ENCODE measurements at regions not wholly inside any gene's neighbourhood (a gene's known extent, or its start where the extent isn't known, plus 50 kb on each side); places are given as distances from the start of the nearest gene placed in this dataset.

GRCh38 chr6:71420693-71421328 is 132.2 kb downstream of the OGFRL1 start:
- Histone ChIP-seq H3K9ac (ENCODE audit: low read depth in 1 of 2, low read length in 2 of 2) (peak overlapping the region; percentile 47 to 75), H3K27me3 (ENCODE audit: control insufficient read depth in 4 of 4, insufficient read depth in 4 of 4, low read length in 3 of 4) (no peaks in the 10 kb centered on the region), H3K4me3 (ENCODE audit: low read depth in 1 of 3, low read length in 3 of 3) (peak overlapping the region; percentile 84 to 97 (median 95)), H3K27ac (ENCODE audit: low read depth in 1 of 2, low read length in 2 of 2) (peak overlapping the region; percentile 93 to 95), H3K36me3 (ENCODE audit: control insufficient read depth in 4 of 4, insufficient read depth in 3 of 4, low read depth in 1 of 4, low read length in 3 of 4) (peaks cover 0 to 6% (median 4%) of the 10 kb centered on the region in 4 donors), H3K9me3 (ENCODE audit: control insufficient read depth in 4 of 4, low read length in 3 of 4) (no peaks in the 10 kb centered on the region), H3K4me1 (ENCODE audit: control insufficient read depth in 4 of 4, insufficient read depth in 4 of 4, low read length in 3 of 4) (peaks cover 0 to 23% (median 11%) of the 10 kb centered on the region in 4 donors)
- TF ChIP-seq REST (IDR thresholded peaks at IDR 0.05) (peak; percentile 56), SP1 (IDR thresholded peaks at IDR 0.05) (peak; percentile 85), HNF4G (IDR thresholded peaks at IDR 0.05) (no peak), RXRA (IDR thresholded peaks at IDR 0.05) (peak in 1 of 2 donors; percentile 3), HNF4A (conservative IDR thresholded peaks at IDR 0.05) (peak in 1 of 2 donors; percentile 27), TAF1 (conservative IDR thresholded peaks at IDR 0.05) (peak; percentile 63), FOXA2 (IDR thresholded peaks at IDR 0.05) (no peak), NR2F2 (IDR thresholded peaks at IDR 0.05) (peak; percentile 21), RAD21 (IDR thresholded peaks at IDR 0.05) (peak; percentile 22 to 46), YY1 (IDR thresholded peaks at IDR 0.05) (no peak), CTCF (IDR thresholded peaks at IDR 0.05; ENCODE audit: low read depth, low read length, missing input control) (no peak), JUND (IDR thresholded peaks at IDR 0.05) (no peak)
- TF ChIP-seq, protein P1, sequence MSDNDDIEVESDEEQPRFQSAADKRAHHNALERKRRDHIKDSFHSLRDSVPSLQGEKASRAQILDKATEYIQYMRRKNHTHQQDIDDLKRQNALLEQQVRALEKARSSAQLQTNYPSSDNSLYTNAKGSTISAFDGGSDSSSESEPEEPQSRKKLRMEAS (IDR thresholded peaks at IDR 0.05) = peak; percentile 14
- peak; percentile 81 for DNase-seq (ENCODE audit: low spot score)
- 6% methylated on average over 46 of the region's 46 CpGs for WGBS

DNA sequence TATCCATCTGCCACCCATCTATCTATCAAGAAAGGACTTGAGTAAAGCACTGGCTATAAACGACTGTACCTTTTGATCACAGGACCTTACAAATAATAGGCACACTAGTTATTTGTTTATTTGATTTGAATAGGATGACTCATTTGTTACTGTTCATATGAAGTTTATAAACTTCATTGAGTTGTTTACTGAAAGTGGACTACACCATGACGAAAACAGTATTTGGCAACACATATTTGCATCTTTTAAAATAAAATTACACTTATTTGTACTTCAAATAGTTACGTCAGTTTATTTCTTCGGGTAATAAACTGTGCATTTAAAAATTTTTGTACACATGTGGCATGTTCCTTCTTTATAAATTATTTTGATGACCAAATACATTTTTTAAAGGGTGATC is 133.0 kb downstream of the OGFRL1 start:
- Histone ChIP-seq H3K27me3 (ENCODE audit: control insufficient read depth in 4 of 4, insufficient read depth in 4 of 4, low read length in 3 of 4) (no peaks in the 10 kb centered on the region), H3K36me3 (ENCODE audit: control insufficient read depth in 4 of 4, insufficient read depth in 3 of 4, low read depth in 1 of 4, low read length in 3 of 4) (no peaks in the 10 kb centered on the region), H3K4me3 (ENCODE audit: low read depth in 1 of 3, low read length in 3 of 3) (no peak overlapping the region), H3K4me1 (ENCODE audit: control insufficient read depth in 4 of 4, insufficient read depth in 4 of 4, low read length in 3 of 4) (peaks cover 0 to 23% (median 11%) of the 10 kb centered on the region in 4 donors), H3K9me3 (ENCODE audit: control insufficient read depth in 4 of 4, low read length in 3 of 4) (no peaks in the 10 kb centered on the region), H3K27ac (ENCODE audit: low read depth in 1 of 2, low read length in 2 of 2) (no peak overlapping the region), H3K9ac (ENCODE audit: low read depth in 1 of 2, low read length in 2 of 2) (no peak overlapping the region)
- 87% methylated on average over 4 of the region's 4 CpGs for WGBS
- DNase-seq (ENCODE audit: low spot score) = no peak
- TF ChIP-seq JUND (IDR thresholded peaks at IDR 0.05) (no peak), HNF4A (conservative IDR thresholded peaks at IDR 0.05) (no peak), CTCF (IDR thresholded peaks at IDR 0.05; ENCODE audit: low read depth, low read length, missing input control) (no peak), SP1 (IDR thresholded peaks at IDR 0.05) (no peak), GABPA (IDR thresholded peaks at IDR 0.05 in 1 of 2, conservative IDR thresholded peaks at IDR 0.05 in 1 of 2) (no peak), EGR1 (IDR thresholded peaks at IDR 0.05; ENCODE audit: low read depth in 2 of 2) (no peak), FOXA1 (IDR thresholded peaks at IDR 0.05) (no peak)
- TF ChIP-seq, protein P2, sequence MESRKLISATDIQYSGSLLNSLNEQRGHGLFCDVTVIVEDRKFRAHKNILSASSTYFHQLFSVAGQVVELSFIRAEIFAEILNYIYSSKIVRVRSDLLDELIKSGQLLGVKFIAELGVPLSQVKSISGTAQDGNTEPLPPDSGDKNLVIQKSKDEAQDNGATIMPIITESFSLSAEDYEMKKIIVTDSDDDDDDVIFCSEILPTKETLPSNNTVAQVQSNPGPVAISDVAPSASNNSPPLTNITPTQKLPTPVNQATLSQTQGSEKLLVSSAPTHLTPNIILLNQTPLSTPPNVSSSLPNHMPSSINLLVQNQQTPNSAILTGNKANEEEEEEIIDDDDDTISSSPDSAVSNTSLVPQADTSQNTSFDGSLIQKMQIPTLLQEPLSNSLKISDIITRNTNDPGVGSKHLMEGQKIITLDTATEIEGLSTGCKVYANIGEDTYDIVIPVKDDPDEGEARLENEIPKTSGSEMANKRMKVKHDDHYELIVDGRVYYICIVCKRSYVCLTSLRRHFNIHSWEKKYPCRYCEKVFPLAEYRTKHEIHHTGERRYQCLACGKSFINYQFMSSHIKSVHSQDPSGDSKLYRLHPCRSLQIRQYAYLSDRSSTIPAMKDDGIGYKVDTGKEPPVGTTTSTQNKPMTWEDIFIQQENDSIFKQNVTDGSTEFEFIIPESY (IDR thresholded peaks at IDR 0.05) = no peak
- TF ChIP-seq, protein P1 (IDR thresholded peaks at IDR 0.05) = no peak
- TF ChIP-seq, protein P3, sequence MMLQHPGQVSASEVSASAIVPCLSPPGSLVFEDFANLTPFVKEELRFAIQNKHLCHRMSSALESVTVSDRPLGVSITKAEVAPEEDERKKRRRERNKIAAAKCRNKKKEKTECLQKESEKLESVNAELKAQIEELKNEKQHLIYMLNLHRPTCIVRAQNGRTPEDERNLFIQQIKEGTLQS (IDR thresholded peaks at IDR 0.05) = no peak

Data from liver (tissue), 8 donors.